ENCODE measurements at regions not wholly inside any gene's neighbourhood (a gene's known extent, or its start where the extent isn't known, plus 50 kb on each side); places are given as distances from the start of the nearest gene placed in this dataset.

- TF ChIP-seq PKNOX1 (IDR thresholded peaks at IDR 0.05): no peak
- TF ChIP-seq TARDBP (IDR thresholded peaks at IDR 0.05): no peak
- TF ChIP-seq NFRKB (IDR thresholded peaks at IDR 0.05): no peak
- no peak for TF ChIP-seq ELF4 (IDR thresholded peaks at IDR 0.05)
- TF ChIP-seq HDGF (IDR thresholded peaks at IDR 0.05; ENCODE audit: borderline replicate concordance): no peak
- TF ChIP-seq BHLHE40 (IDR thresholded peaks at IDR 0.05; ENCODE audit: borderline replicate concordance): no peak
- TF ChIP-seq LEF1 (IDR thresholded peaks at IDR 0.05; ENCODE audit: borderline replicate concordance): no peak
- TF ChIP-seq SP1 (IDR thresholded peaks at IDR 0.05): no peak
- TF ChIP-seq SUZ12 (IDR thresholded peaks at IDR 0.05): no peak
- TF ChIP-seq ARNT (IDR thresholded peaks at IDR 0.05): no peak
- TF ChIP-seq FOXM1 (IDR thresholded peaks at IDR 0.05; ENCODE audit: borderline replicate concordance): no peak
- TF ChIP-seq L3MBTL2 (conservative IDR thresholded peaks at IDR 0.05): no peak
- TF ChIP-seq FOXK2 (IDR thresholded peaks at IDR 0.05): no peak
- no peak for TF ChIP-seq FOXA1 (IDR thresholded peaks at IDR 0.05)
These were observed 525.5 kb upstream of the PTGER4 start for GRCh38 chr5:40154194-40154593.
